ENCODE measurements at regions not wholly inside any gene's neighbourhood (a gene's known extent, or its start where the extent isn't known, plus 50 kb on each side); places are given as distances from the start of the nearest gene placed in this dataset.

DNA sequence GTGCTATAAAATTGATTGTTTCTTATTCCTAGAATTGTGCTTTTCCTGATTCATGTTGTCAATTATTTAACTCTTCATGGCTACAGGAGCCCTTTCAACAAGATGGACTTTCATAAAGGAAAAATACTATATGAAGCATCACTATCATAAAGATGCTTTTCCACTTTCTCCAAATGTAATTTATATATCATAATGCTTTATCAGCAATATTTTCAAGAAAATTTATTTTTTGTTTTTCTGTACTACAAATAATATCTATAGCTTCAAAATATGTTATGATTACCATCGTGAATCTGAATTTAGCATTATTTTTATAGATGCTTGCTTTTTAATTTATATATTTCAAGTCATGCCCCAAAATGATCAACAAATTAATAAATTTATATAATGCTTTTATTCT, 873.5 kb upstream of the LRFN5 start:
- Histone ChIP-seq H3K27ac (no peak overlapping the region), H3K36me3 (no peaks in the 10 kb centered on the region), H3K4me1 (no peaks in the 10 kb centered on the region), H3K4me3 (no peak overlapping the region), H3K9me3 (no peaks in the 10 kb centered on the region), H3K27me3 (no peaks in the 10 kb centered on the region)
- intact Hi-C loops (cut with DNase I), result no loop called here
- TF ChIP-seq, protein P1, sequence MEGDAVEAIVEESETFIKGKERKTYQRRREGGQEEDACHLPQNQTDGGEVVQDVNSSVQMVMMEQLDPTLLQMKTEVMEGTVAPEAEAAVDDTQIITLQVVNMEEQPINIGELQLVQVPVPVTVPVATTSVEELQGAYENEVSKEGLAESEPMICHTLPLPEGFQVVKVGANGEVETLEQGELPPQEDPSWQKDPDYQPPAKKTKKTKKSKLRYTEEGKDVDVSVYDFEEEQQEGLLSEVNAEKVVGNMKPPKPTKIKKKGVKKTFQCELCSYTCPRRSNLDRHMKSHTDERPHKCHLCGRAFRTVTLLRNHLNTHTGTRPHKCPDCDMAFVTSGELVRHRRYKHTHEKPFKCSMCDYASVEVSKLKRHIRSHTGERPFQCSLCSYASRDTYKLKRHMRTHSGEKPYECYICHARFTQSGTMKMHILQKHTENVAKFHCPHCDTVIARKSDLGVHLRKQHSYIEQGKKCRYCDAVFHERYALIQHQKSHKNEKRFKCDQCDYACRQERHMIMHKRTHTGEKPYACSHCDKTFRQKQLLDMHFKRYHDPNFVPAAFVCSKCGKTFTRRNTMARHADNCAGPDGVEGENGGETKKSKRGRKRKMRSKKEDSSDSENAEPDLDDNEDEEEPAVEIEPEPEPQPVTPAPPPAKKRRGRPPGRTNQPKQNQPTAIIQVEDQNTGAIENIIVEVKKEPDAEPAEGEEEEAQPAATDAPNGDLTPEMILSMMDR (IDR thresholded peaks at IDR 0.05), result no peak
- FAIRE-seq (no peak), DNase-seq (no peak), ATAC-seq (no peak)
- 62 to 70% methylated on average over 1 of the region's 1 CpG for WGBS, 2 donors

DNA sequence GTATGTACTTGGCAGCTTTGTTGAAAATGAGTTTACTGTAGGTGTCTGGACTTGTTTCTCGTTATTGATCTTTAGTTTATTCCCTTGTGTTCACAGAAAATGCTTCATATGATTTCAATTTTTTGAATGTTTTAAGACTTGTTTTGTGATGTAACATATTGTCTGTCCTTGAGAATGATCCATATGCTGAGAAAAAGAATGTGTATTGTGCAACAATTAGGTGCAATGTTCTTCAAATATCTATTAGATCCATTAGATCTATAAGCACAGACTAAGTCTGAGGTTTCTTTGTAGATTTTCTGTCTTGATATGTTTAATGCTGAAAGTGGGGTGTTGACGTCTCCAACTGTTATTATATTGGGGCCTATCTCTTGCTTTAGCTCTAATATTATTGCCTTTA, 879.6 kb upstream of the LRFN5 start:
- Histone ChIP-seq H3K27me3 (no peaks in the 10 kb centered on the region), H3K36me3 (no peaks in the 10 kb centered on the region), H3K9me3 (no peaks in the 10 kb centered on the region), H3K4me1 (no peaks in the 10 kb centered on the region), H3K4me3 (no peak overlapping the region), H3K27ac (no peak overlapping the region)
- FAIRE-seq (no peak), ATAC-seq (no peak), DNase-seq (no peak)
- 42 to 43% methylated on average over 2 of the region's 2 CpGs for WGBS, 2 donors
- TF ChIP-seq, protein P1 (IDR thresholded peaks at IDR 0.05), result no peak
- intact Hi-C loops (cut with DNase I), result no loop called here

DNA sequence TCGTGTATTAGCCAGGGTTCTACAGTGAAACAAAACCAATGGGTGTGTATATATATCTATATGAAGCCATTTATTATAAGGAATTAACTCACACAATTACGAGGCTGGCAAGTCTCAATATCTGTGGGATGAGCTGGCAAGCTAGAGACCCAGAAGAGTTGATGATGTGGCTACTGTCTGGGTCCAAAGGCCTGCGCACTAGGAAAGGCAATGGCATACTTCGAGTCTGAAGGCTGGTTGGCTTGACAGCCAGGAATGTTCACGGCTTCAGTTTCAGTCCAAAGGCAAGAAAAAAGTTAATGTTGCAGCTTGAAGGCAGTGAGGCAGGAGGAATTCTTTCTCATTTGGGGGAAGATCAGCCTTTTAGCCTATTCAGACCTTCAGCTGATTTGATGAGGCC, 893.3 kb upstream of the LRFN5 start:
- intact Hi-C loops (cut with DNase I), result no loop called here

GRCh38 chr14:40697231-40697630, 909.4 kb upstream of the LRFN5 start:
- Histone ChIP-seq H3K9me3 (no peaks in the 10 kb centered on the region), H3K27ac (no peak overlapping the region), H3K4me3 (no peak overlapping the region), H3K4me1 (no peaks in the 10 kb centered on the region), H3K36me3 (no peaks in the 10 kb centered on the region), H3K27me3 (no peaks in the 10 kb centered on the region)
- DNase-seq (no peak), ATAC-seq (no peak), FAIRE-seq (no peak)
- intact Hi-C loops (cut with DNase I), result no loop called here
- WGBS, 2 donors, result 33 to 37% methylated on average over 1 of the region's 1 CpG
- TF ChIP-seq, protein P1 (IDR thresholded peaks at IDR 0.05), result no peak

More for the DNA sequence above, 893.3 kb upstream of the LRFN5 start:
- no peaks in the 10 kb centered on the region for H3K4me1 ChIP-seq
- H3K9me3 ChIP-seq, result no peaks in the 10 kb centered on the region
- no peak overlapping the region for H3K4me3 ChIP-seq
- no peak overlapping the region for H3K27ac ChIP-seq
- TF ChIP-seq, protein P1 (IDR thresholded peaks at IDR 0.05), result no peak
- DNase-seq (no peak), FAIRE-seq (no peak), ATAC-seq (no peak)
- no peaks in the 10 kb centered on the region for H3K36me3 ChIP-seq
- 58 to 66% methylated on average over 5 of the region's 5 CpGs for WGBS, 2 donors
- no peaks in the 10 kb centered on the region for H3K27me3 ChIP-seq

GRCh38 chr14:40694023-40694422, 912.7 kb upstream of the LRFN5 start:
- no peaks in the 10 kb centered on the region for H3K36me3 ChIP-seq
- no peaks in the 10 kb centered on the region for H3K4me1 ChIP-seq
- intact Hi-C loops (cut with DNase I), result no loop called here
- no peak for FAIRE-seq
- no peak overlapping the region for H3K27ac ChIP-seq
- DNase-seq, result no peak
- WGBS, 2 donors, result 72 to 76% methylated on average over 3 of the region's 3 CpGs
- H3K27me3 ChIP-seq, result no peaks in the 10 kb centered on the region
- H3K9me3 ChIP-seq, result no peaks in the 10 kb centered on the region
- TF ChIP-seq, protein P1 (IDR thresholded peaks at IDR 0.05), result no peak
- ATAC-seq, result no peak
- H3K4me3 ChIP-seq, result no peak overlapping the region

All from pancreas (tissue), 10 donors.